HG02981 (cell line): ENCODE measurements at regions not wholly inside any gene's neighbourhood (a gene's known extent, or its start where the extent isn't known, plus 50 kb on each side); places are given as distances from the start of the nearest gene placed in this dataset.
A peak's percentile ranks its signal among the peaks of the same experiment; 100 is the strongest.
"Not testable (repeated sequence)": the region's sequence is repeated elsewhere in the genome, so short reads cannot be mapped to it uniquely, and the experiment has no call there.

Source experiments
- ATAC-seq: cut with Tn5 transposase; IDR thresholded peaks from one replicate; pipeline ENCODE4 v1.9.1; 2021; ENCODE audit warnings: mild to moderate bottlenecking, moderate library complexity; ENCODE audit not compliant: unreplicated experiment

DNA sequence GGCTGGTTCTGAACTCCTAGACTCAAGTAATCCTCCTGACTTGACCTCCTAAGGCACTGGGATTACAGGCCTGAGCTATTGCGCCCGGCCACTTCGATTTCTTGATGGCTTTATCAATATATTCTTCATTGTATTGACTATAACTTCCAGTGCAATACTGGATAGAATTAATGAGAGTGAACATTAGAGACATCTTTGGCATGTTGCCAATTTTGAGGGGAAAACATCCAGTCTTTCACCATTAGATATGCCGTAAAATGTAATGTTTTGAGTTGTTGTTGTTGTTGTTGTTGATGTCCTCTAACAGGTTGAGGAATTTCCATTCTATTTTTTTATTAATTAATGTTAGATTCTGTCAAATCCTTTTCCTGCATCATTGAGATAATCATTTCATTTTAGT lies 578.9 kb downstream of the ZWINT start:
- ATAC-seq = no peak

GRCh38 chr10:55766212-55766611 lies 594.8 kb downstream of the ZWINT start:
- no peak for ATAC-seq

DNA sequence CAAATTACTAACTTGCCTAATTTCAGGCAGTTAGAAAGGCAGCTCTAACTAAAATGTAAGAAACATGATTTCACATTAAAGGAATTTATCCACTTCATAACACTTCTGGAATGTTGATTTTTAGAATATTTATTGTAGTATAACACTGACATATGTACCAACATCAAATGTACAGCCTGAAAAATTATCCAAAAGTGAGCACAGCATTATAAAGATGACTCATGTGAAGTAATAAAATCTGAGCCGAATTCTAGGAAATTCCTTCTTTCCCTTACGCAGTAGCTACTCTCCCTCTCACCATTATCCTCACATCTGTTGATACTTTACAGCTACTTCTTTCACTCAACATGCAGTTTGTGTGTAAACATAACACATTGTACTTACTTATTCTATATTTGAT lies 610.6 kb downstream of the ZWINT start:
- no peak for ATAC-seq

DNA sequence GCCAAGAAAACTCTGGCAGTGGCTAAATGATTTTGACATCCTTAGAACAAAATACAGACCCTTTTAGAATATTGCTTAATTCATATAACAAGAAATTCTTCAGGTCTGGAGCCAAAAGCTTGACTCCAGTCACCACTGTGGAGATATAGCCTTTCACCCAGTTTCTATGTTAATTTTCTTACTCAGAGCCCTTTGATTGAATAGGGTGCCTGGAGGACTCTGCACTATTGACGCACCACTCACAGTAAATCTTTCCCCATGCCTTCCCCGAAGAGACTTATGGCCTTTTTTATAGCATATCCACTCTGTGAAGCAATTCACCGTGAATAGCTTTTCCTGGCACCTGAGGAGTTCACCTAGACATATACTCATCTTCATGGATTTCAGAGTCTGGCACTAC lies 613.8 kb downstream of the ZWINT start:
- no peak for ATAC-seq

GRCh38 chr10:55746002-55746401 lies 615.1 kb downstream of the ZWINT start:
- ATAC-seq = no peak

GRCh38 chr10:55742487-55742886 lies 618.6 kb downstream of the ZWINT start:
- ATAC-seq = no peak

GRCh38 chr10:55740767-55741166 lies 620.3 kb downstream of the ZWINT start:
- peak; percentile 63 for ATAC-seq

- no peak for ATAC-seq
Measured at GRCh38 chr10:55740110-55740509, 620.9 kb downstream of the ZWINT start.

DNA sequence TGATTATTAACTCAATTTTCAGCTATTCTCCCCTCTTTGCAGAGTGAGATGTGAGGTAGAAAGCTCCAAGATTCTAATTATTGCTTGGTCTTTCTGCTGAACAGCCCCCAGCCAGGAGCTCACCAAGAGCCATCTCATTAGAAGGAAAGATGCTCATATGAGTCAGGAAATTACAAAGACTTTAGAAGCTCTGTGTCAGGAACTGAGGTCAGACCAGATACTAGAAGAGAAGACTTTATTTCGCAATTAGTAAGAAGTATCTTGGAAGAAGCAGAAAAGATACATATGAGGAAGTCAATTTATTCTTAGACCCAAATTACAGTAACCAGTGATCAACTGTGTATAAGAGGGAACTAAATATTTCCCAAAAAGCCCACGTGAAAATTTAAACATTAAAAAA lies 626.9 kb downstream of the ZWINT start:
- ATAC-seq = no peak

GRCh38 chr10:55704950-55705349 lies 656.1 kb downstream of the ZWINT start:
- no peak for ATAC-seq

DNA sequence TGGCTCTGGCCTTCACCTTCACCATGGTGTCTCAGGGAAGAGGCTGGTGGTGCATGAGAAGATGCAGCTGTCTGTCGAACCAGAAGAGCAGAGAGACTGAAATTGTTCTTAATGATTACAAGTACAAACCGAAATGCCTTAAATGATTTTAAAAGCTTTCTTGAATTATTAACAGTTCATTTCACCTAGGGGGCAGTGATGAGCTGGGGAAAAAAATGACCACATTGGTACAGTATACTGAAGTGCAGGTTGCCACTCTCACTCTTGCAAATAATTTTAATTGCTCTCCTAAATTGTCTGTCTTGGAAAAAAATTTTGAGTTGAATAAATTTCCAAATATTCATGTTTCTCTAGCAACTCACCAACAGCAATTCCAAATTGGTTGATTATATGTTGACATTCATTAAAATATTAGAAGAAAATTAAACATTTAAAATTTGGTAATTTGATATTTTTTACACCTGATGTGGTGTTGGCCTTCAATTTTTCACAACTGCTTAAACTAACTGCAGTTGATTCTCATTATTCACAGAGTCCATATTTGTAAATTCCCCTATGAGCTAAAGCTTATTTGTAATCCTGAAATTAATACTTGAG lies 692.6 kb downstream of the ZWINT start:
- no peak for ATAC-seq

DNA sequence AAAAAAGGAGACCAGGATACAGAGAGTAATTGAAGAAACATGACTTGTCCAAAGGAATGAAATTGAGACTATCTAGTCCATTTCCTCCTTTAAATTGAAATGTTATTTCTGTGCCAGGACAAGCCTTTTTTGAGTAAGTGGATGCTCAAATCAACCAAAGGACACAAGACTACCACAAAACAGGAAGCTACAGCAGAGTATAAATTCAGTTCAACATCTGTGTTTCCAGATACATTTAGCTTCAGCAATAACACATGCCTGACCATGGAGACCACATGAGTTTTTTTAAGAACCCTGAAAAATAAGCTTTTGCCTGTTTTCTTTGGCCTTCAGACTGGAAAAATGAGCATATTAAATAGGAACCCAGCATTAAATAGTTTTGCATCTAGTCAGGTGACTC lies 707.5 kb downstream of the ZWINT start:
- ATAC-seq = no peak

GRCh38 chr10:55641601-55642000 lies 719.5 kb downstream of the ZWINT start:
- ATAC-seq = no peak

GRCh38 chr10:55631071-55631654 lies 729.9 kb downstream of the ZWINT start:
- ATAC-seq = peak; percentile 93

DNA sequence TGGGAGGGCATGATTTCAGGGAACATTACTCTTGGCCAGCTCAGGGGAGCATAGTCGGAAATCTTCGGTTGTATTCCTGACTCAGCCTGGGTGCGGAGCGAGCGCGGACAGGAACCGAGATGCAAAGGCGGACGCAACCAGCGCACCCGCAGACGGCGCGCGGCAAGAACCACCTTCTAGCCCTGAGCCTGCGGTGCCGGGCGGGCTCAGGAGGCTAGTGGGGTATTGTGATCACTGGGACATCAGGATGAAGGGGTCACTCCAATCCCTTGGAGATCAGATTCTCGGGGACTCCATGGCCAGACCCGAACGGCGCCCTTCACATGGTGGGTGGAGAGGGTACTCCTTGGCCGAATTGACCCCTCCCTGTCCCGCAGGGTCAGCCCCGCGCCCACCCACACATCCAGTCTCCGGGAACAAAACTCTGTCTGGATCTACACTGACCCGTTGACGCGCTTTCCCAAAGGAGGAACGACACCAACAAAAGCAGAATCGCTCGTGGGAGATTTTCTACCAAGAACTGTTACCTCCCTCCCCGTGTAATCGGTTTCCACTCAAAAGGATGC lies 730.5 kb downstream of the ZWINT start:
- ATAC-seq = no peak

GRCh38 chr10:55629793-55630490 lies 731.1 kb downstream of the ZWINT start:
- no peak for ATAC-seq

DNA sequence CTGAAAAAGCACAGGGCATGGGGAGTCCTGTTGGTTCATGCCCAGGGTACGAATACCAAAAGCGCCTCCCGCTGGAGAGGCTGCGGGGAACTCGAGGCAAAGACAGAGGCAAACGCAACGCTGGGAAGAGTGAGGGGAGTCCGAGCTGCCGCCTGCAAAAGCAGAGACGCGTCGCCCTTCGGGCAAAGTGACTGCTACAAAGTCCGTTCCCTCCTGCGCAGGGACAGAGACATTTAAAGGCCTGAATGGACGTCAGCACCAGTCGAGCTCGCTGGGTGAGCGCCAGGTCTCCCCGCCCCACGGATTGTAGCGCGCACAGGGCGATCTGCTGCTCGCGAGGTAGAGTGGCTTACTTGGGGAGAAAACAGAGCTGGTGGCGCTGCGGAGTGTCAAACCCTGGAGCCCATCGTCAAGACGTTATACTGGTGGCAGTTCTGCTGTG lies 732.8 kb downstream of the ZWINT start:
- no peak for ATAC-seq

DNA sequence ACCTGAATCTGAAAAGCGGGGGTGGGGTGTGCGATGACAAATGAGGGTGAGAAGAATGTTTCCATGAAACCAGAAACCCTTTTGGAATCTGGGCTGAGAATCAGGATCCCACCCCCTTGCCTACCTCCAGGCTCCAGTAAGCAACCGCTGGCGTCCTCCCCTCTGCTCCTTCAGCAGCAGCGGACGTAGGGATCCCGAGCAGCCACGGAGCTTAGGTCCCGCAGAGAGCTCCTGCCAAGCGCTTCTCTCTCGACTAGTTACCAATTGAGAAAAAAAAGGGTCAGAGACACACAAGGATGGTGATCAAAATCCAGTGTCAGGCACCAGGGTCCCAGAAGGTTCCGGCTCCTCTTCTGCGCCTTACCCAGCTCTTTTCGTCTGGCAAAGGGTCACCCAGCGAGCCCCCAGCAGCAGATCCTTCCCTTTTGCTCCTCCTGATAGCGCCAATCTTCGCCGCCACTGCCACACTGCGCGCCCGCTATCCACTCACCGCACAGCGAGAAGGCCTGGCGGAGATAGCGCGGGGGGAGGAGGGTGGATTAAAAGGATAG lies 733.5 kb downstream of the ZWINT start:
- ATAC-seq = no peak

- ATAC-seq = not testable (repeated sequence)
Measured at GRCh38 chr10:55601690-55602478, 759.2 kb downstream of the ZWINT start.

DNA sequence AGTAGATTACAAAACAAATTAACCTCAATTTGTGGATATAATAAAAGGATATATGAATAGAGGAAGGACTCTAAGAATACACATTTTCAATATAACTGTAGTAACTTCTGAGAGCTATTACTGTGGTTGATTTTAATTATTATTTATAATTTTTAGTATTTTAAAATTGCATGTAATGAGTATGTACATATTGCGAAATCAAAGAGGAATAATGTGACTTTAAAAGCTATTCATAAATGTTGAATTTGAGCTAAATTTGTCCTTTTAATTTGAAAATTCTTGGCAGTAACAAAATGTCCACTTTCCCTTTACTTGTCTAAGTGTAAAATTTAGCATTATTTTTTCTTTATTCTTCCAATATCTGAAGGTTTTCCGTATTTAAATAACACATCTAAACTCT lies 750.6 kb upstream of the PCDH15 start:
- no peak for ATAC-seq

DNA sequence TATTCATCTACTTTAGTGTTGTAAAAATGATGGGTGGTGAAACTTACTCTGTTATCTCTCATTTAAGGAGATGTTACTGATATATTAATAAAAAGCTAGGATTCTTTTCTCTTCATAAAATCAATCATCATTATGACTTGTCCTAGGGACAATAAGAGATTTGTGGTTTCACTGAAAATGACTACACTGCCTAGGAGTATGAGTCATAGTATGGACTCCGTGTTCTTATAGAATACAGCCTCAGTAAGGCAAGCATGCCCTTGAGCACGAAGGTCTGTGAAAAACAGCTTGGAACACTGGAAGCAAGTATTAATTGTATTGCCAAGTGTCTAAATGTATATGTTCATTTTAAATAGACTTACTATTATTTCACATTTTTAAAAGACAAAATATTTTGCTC lies 749.2 kb upstream of the PCDH15 start:
- no peak for ATAC-seq
